AG09309 (cell line): ENCODE measurements at regions not wholly inside any gene's neighbourhood (a gene's known extent, or its start where the extent isn't known, plus 50 kb on each side); places are given as distances from the start of the nearest gene placed in this dataset.

Experiments
- DNase-seq: peaks from one replicate; pipeline ENCODE4 v3.0.0-alpha.2; 2010; ENCODE audit warnings: low read depth
- H3K4me3 ChIP-seq: 2 replicates; pipeline ENCODE4 v1.5.1; 2011; ENCODE audit warnings: mild to moderate bottlenecking, low read depth, low read length, moderate library complexity; ENCODE audit not compliant: control insufficient read depth
- CTCF ChIP-seq: IDR thresholded peaks from 2 replicates; pipeline ENCODE4 v1.5.1; 2011; ENCODE audit warnings: mild to moderate bottlenecking, low read depth, low read length, inconsistent platforms; ENCODE audit not compliant: insufficient read depth, control insufficient read depth; ENCODE audit errors: missing control alignments

GRCh38 chr9:108012405-108012804 lies 522.8 kb upstream of the KLF4 start:
- TF ChIP-seq CTCF, result no peak
- DNase-seq, result no peak
- H3K4me3 ChIP-seq, result no peak overlapping the region

- H3K4me3 ChIP-seq, result no peak overlapping the region
- no peak for TF ChIP-seq CTCF
These were observed 514.0 kb upstream of the KLF4 start for GRCh38 chr9:108003526-108003925.

GRCh38 chr9:108002371-108002956 lies 512.9 kb upstream of the KLF4 start:
- no peak for DNase-seq
- no peak overlapping the region for H3K4me3 ChIP-seq
- no peak for TF ChIP-seq CTCF

More at GRCh38 chr9:108003526-108003925, 514.0 kb upstream of the KLF4 start:
- DNase-seq, result no peak

GRCh38 chr9:108001237-108001636 lies 511.7 kb upstream of the KLF4 start:
- H3K4me3 ChIP-seq, result no peak overlapping the region
- no peak for TF ChIP-seq CTCF
- DNase-seq, result no peak

GRCh38 chr9:107999890-108000289 lies 510.3 kb upstream of the KLF4 start:
- H3K4me3 ChIP-seq, result no peak overlapping the region
- no peak for TF ChIP-seq CTCF
- no peak for DNase-seq

GRCh38 chr9:107999011-107999410 lies 509.4 kb upstream of the KLF4 start:
- no peak overlapping the region for H3K4me3 ChIP-seq
- no peak for DNase-seq
- TF ChIP-seq CTCF, result no peak

- TF ChIP-seq CTCF, result no peak
- no peak for DNase-seq
- H3K4me3 ChIP-seq, result no peak overlapping the region
These were observed 505.1 kb upstream of the KLF4 start for GRCh38 chr9:107994648-107995047.
